NCI-H2196 (cell line): ENCODE measurements at regions not wholly inside any gene's neighbourhood (a gene's known extent, or its start where the extent isn't known, plus 50 kb on each side); places are given as distances from the start of the nearest gene placed in this dataset.

ENCODE experiments used
- DNase-seq: peaks from one replicate; lab custom pipeline; 2025; ENCODE audit not compliant: unreplicated experiment; lab: John Stamatoyannopoulos, UW

- peak; percentile 85 for DNase-seq
Measured at GRCh38 chr3:124467980-124468902, 262.0 kb upstream of the UMPS start.

- no peak for DNase-seq
Measured at GRCh38 chr3:124469555-124469954, 260.7 kb upstream of the UMPS start.

- DNase-seq: no peak
Measured at GRCh38 chr3:124478830-124479229, 251.4 kb upstream of the UMPS start.

GRCh38 chr3:124483915-124484470 is 246.3 kb upstream of the UMPS start:
- DNase-seq: no peak

- DNase-seq: no peak
Measured at GRCh38 chr3:124486324-124486723, 243.9 kb upstream of the UMPS start.

GRCh38 chr3:124489506-124489905 is 240.7 kb upstream of the UMPS start:
- no peak for DNase-seq

- DNase-seq: no peak
Measured at GRCh38 chr3:124491098-124491497, 239.2 kb upstream of the UMPS start.

- DNase-seq: no peak
Measured at GRCh38 chr3:124491875-124492274, 238.4 kb upstream of the UMPS start.

GRCh38 chr3:124492824-124493223 is 237.4 kb upstream of the UMPS start:
- DNase-seq: peak; percentile 79

GRCh38 chr3:124496061-124496460 is 234.2 kb upstream of the UMPS start:
- no peak for DNase-seq

GRCh38 chr3:124497487-124497886 is 232.8 kb upstream of the UMPS start:
- no peak for DNase-seq

GRCh38 chr3:124498891-124499290 is 231.4 kb upstream of the UMPS start:
- no peak for DNase-seq

GRCh38 chr3:124504332-124505059 is 225.8 kb upstream of the UMPS start:
- DNase-seq: peak; percentile 29

- no peak for DNase-seq
Measured at GRCh38 chr3:124509884-124510283, 220.4 kb upstream of the UMPS start.

- no peak for DNase-seq
Measured at GRCh38 chr3:124510290-124510689, 220.0 kb upstream of the UMPS start.

- DNase-seq: no peak
Measured at GRCh38 chr3:124512881-124513609, 217.2 kb upstream of the UMPS start.

GRCh38 chr3:124513610-124513997 is 216.6 kb upstream of the UMPS start:
- no peak for DNase-seq

GRCh38 chr3:124514683-124515082 is 215.6 kb upstream of the UMPS start:
- DNase-seq: no peak

- DNase-seq: no peak
Measured at GRCh38 chr3:124516333-124516732, 213.9 kb upstream of the UMPS start.

- no peak for DNase-seq
Measured at GRCh38 chr3:124517306-124517705, 212.9 kb upstream of the UMPS start.

- DNase-seq: no peak
Measured at GRCh38 chr3:124518350-124518749, 211.9 kb upstream of the UMPS start.
